H1 (cell line): ENCODE measurements at regions not wholly inside any gene's neighbourhood (a gene's known extent, or its start where the extent isn't known, plus 50 kb on each side); places are given as distances from the start of the nearest gene placed in this dataset.

ENCODE experiments used
- CREB1 ChIP-seq: IDR thresholded peaks from 2 replicates; pipeline ENCODE4 v1.6.1; 2012; ENCODE audit warnings: inconsistent platforms
- EP300 ChIP-seq, 2 experiments: IDR thresholded peaks; 1 replicate in 1 of 2; 2 replicates in 1 of 2; pipeline ENCODE4 v1.6.1; 2011 to 2012; ENCODE audit warnings: low read depth in 2 of 2, low read length in 2 of 2, mild to moderate bottlenecking in 2 of 2, borderline replicate concordance in 1 of 2, inconsistent platforms in 1 of 2, moderate library complexity in 1 of 2
- FOSL1 ChIP-seq: IDR thresholded peaks from 2 replicates; pipeline ENCODE4 v1.6.1; 2011; ENCODE audit warnings: mild to moderate bottlenecking, low read depth, low read length, moderate library complexity; ENCODE audit not compliant: insufficient read depth
- GABPA ChIP-seq: IDR thresholded peaks from 2 replicates; pipeline ENCODE4 v1.6.1; 2011; ENCODE audit warnings: mild to moderate bottlenecking, low read length, moderate library complexity, borderline replicate concordance; ENCODE audit not compliant: insufficient read depth
- HDAC2 ChIP-seq, 2 experiments: fragments of 300-600 bp in 1 of 2; sonication (generic) in 1 of 2; IDR thresholded peaks; 2 replicates each; pipeline ENCODE4 v1.6.1; 2011 to 2012; ENCODE audit warnings: low read depth in 2 of 2, low read length in 2 of 2, mild to moderate bottlenecking in 2 of 2, moderate library complexity in 2 of 2, borderline replicate concordance in 1 of 2, inconsistent platforms in 1 of 2
- JUN ChIP-seq: IDR thresholded peaks from 2 replicates; pipeline ENCODE4 v1.6.1; 2011; ENCODE audit warnings: low read depth, mild to moderate bottlenecking, improper control_type of control experiment, low read length
- JUND ChIP-seq: IDR thresholded peaks from 2 replicates; pipeline ENCODE4 v1.6.1; 2011; ENCODE audit warnings: mild to moderate bottlenecking, improper control_type of control experiment, low read length
- MAFK ChIP-seq: IDR thresholded peaks from 2 replicates; pipeline ENCODE4 v1.6.1; 2012; ENCODE audit warnings: low read depth, mild to moderate bottlenecking, improper control_type of control experiment, low read length
- POLR2A ChIP-seq, 2 experiments: IDR thresholded peaks; 1 replicate in 1 of 2; 2 replicates in 1 of 2; pipeline ENCODE4 v1.6.1; 2011; ENCODE audit warnings: low read depth in 2 of 2, low read length in 2 of 2, mild to moderate bottlenecking in 2 of 2; ENCODE audit errors: control extremely low read depth in 1 of 2
- SUZ12 ChIP-seq: fragments of 200-600 bp; sonication (generic); IDR thresholded peaks from 2 replicates; pipeline ENCODE4 v1.6.1; 2012; ENCODE audit warnings: mild to moderate bottlenecking, inconsistent platforms, low read length, moderate library complexity, mixed read lengths
- TAF1 ChIP-seq: IDR thresholded peaks from 2 replicates; pipeline ENCODE4 v1.6.1; 2011; ENCODE audit warnings: mild to moderate bottlenecking, low read depth, low read length
- YY1 ChIP-seq: IDR thresholded peaks from 2 replicates; pipeline ENCODE4 v1.6.1; 2011; ENCODE audit warnings: low read depth, mild to moderate bottlenecking, low read length
- TF ChIP-seq, protein P1 (sequence below), 3 experiments: IDR thresholded peaks; 1 replicate in 2 of 3; 2 replicates in 1 of 3; pipeline versions ENCODE4 v1.5.1 to v1.6.1; 2011; ENCODE audit warnings: low read length in 3 of 3, mild to moderate bottlenecking in 3 of 3, inconsistent platforms in 2 of 3, low read depth in 1 of 3, moderate library complexity in 1 of 3; ENCODE audit not compliant: insufficient read depth in 1 of 3; ENCODE audit errors: control extremely low read depth in 1 of 3
- TF ChIP-seq, protein P2 (sequence below): IDR thresholded peaks from 2 replicates; pipeline ENCODE4 v1.6.1; 2011; ENCODE audit warnings: low read depth, mild to moderate bottlenecking, low read length; ENCODE audit not compliant: insufficient read depth

DNA sequence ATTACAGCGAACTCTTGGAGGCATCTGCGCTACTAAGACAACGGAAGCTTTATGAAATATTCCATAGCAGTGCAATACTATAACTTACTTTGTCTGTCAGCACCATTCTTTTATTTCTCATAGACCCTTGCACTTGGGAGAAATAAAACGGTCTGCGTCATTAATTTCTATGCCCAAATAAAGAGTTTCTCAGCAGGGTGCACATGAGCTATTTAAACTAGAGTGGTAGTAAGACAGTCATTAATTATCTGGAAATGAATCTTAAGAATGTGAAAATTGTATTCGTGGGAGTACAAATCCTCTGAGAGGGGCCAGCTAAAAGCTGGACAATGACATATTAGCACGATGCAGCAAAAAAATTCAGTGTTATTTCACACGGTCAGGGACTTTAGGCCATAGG lies 903.4 kb upstream of the FOXG1 start:
- TF ChIP-seq JUND (no peak), EP300 (IDR thresholded peaks at IDR 0.05; ENCODE audit: borderline replicate concordance in 1 of 2, low read depth in 2 of 2, low read length in 2 of 2) (no peak), POLR2A (IDR thresholded peaks at IDR 0.05; ENCODE audit: control extremely low read depth in 1 of 2, low read depth in 2 of 2, low read length in 2 of 2) (no peak), FOSL1 (no peak), JUN (no peak), SUZ12 (no peak), HDAC2 (IDR thresholded peaks at IDR 0.05; ENCODE audit: borderline replicate concordance in 1 of 2, low read depth in 2 of 2, low read length in 2 of 2) (no peak), CREB1 (no peak), YY1 (no peak), TAF1 (no peak), MAFK (no peak), GABPA (no peak)
- TF ChIP-seq, protein P1, sequence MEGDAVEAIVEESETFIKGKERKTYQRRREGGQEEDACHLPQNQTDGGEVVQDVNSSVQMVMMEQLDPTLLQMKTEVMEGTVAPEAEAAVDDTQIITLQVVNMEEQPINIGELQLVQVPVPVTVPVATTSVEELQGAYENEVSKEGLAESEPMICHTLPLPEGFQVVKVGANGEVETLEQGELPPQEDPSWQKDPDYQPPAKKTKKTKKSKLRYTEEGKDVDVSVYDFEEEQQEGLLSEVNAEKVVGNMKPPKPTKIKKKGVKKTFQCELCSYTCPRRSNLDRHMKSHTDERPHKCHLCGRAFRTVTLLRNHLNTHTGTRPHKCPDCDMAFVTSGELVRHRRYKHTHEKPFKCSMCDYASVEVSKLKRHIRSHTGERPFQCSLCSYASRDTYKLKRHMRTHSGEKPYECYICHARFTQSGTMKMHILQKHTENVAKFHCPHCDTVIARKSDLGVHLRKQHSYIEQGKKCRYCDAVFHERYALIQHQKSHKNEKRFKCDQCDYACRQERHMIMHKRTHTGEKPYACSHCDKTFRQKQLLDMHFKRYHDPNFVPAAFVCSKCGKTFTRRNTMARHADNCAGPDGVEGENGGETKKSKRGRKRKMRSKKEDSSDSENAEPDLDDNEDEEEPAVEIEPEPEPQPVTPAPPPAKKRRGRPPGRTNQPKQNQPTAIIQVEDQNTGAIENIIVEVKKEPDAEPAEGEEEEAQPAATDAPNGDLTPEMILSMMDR (IDR thresholded peaks at IDR 0.05; ENCODE audit: control extremely low read depth in 1 of 3, insufficient read depth in 1 of 3, low read depth in 1 of 3, low read length in 3 of 3) = no peak
- TF ChIP-seq, protein P2, sequence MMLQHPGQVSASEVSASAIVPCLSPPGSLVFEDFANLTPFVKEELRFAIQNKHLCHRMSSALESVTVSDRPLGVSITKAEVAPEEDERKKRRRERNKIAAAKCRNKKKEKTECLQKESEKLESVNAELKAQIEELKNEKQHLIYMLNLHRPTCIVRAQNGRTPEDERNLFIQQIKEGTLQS = no peak
